DOHH2 (cell line): ENCODE measurements at regions not wholly inside any gene's neighbourhood (a gene's known extent, or its start where the extent isn't known, plus 50 kb on each side); places are given as distances from the start of the nearest gene placed in this dataset.

ENCODE experiments used
- H3F3A ChIP-seq: fragments of 200-600 bp; sonication (generic), shearing (Covaris generic); 2 replicates; pipeline ENCODE4 v1.6.0; 2016; ENCODE audit warnings: antibody characterized with exemption, mild to moderate bottlenecking; ENCODE audit not compliant: control insufficient read depth, insufficient read depth
- H3K27ac ChIP-seq: fragments of 200-600 bp; sonication (generic); 2 replicates; pipeline ENCODE4 v1.5.1; 2014; ENCODE audit warnings: low read depth, mild to moderate bottlenecking, low read length, moderate library complexity
- H3K27me3 ChIP-seq: fragments of 200-600 bp; sonication (generic); 2 replicates; pipeline ENCODE4 v1.6.1; 2014; ENCODE audit warnings: mild to moderate bottlenecking, low read length, mixed read lengths; ENCODE audit not compliant: control insufficient read depth
- H3K36me3 ChIP-seq: fragments of 200-600 bp; sonication (generic); 2 replicates; pipeline ENCODE4 v1.6.1; 2014; ENCODE audit warnings: mild to moderate bottlenecking, low read length, moderate library complexity, mixed read lengths; ENCODE audit not compliant: control insufficient read depth
- H3K4me1 ChIP-seq: fragments of 200-600 bp; sonication (generic); 2 replicates; pipeline ENCODE4 v1.6.1; 2014; ENCODE audit warnings: mild to moderate bottlenecking, low read length, mixed read lengths; ENCODE audit not compliant: control insufficient read depth
- H3K4me2 ChIP-seq: fragments of 200-600 bp; sonication (generic); 2 replicates; pipeline ENCODE4 v1.6.0; 2014; ENCODE audit warnings: mild to moderate bottlenecking, low read length, moderate library complexity
- H3K4me3 ChIP-seq: fragments of 200-600 bp; sonication (generic); 2 replicates; pipeline ENCODE4 v1.5.1; 2014; ENCODE audit warnings: mild to moderate bottlenecking, low read length, mixed read lengths
- H3K79me2 ChIP-seq: fragments of 200-600 bp; sonication (generic); 2 replicates; pipeline ENCODE4 v1.6.1; 2014; ENCODE audit warnings: mild to moderate bottlenecking, low read length, mixed read lengths; ENCODE audit not compliant: control insufficient read depth
- H3K9me2 ChIP-seq: fragments of 200-600 bp; sonication (generic); replicated peaks from 2 replicates; pipeline ENCODE4 v1.6.1; 2014; ENCODE audit warnings: mild to moderate bottlenecking, low read length, mixed read lengths; ENCODE audit not compliant: control insufficient read depth
- H3K9me3 ChIP-seq: fragments of 200-600 bp; sonication (generic); 2 replicates; pipeline ENCODE4 v1.6.1; 2014; ENCODE audit warnings: antibody characterized with exemption, low read length, mixed read lengths; ENCODE audit not compliant: control insufficient read depth, insufficient read depth
- H4K20me1 ChIP-seq: fragments of 200-600 bp; sonication (generic); 2 replicates; pipeline ENCODE4 v1.6.0; 2014; ENCODE audit warnings: low read depth, mild to moderate bottlenecking, antibody characterized with exemption, low read length, moderate library complexity; ENCODE audit not compliant: control insufficient read depth, insufficient read depth
- CTCF ChIP-seq: fragments of 200-600 bp; sonication (generic); IDR thresholded peaks from one replicate; pipeline ENCODE4 v1.5.1; 2014; ENCODE audit warnings: antibody characterized with exemption, mild to moderate bottlenecking, low read depth, low read length; ENCODE audit not compliant: poor library complexity, severe bottlenecking
- EZH2phosphoT487 ChIP-seq: fragments of 200-600 bp; sonication (generic); IDR thresholded peaks from 2 replicates; pipeline ENCODE4 v1.6.1; 2017; ENCODE audit warnings: borderline replicate concordance, mild to moderate bottlenecking, antibody characterized with exemption, low read length, moderate library complexity, mixed read lengths

DNA sequence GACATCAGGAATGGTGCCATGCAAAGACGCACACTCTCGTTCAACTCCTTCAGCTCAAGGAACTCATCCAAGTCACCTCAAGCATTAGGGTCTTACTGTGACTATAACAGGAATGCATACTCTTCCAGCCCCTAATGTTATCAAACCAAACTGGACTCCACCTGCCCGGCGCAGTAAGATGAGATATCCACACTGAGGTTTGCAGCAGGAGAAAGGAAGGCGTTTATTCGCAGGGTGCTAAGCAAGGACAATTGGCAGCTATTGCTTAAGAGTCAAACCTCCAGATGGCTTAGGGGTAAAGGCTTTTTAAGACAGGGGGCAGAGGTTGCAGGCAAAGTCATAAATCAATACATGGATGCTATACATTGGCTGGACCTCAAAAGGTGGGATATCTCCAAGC, 159.4 kb upstream of the TAB2 start:
- no peak for TF ChIP-seq CTCF
- TF ChIP-seq EZH2phosphoT487: no peak
- Histone ChIP-seq H3K4me2 (no peak overlapping the region), H3K27ac (no peak overlapping the region), H3K9me2 (no peaks in the 10 kb centered on the region), H3K27me3 (no peaks in the 10 kb centered on the region), H3K9me3 (no peaks in the 10 kb centered on the region), H3K4me1 (no peaks in the 10 kb centered on the region), H3K79me2 (no peaks in the 10 kb centered on the region), H3K4me3 (no peak overlapping the region), H3K36me3 (no peaks in the 10 kb centered on the region), H3F3A (no peaks in the 10 kb centered on the region), H4K20me1 (no peaks in the 10 kb centered on the region)

- no peaks in the 10 kb centered on the region for H3K4me1 ChIP-seq
- no peaks in the 10 kb centered on the region for H3K36me3 ChIP-seq
- no peak overlapping the region for H3K4me3 ChIP-seq
- H3F3A ChIP-seq: no peaks in the 10 kb centered on the region
- H3K79me2 ChIP-seq: no peaks in the 10 kb centered on the region
- no peaks in the 10 kb centered on the region for H3K9me2 ChIP-seq
- H3K27me3 ChIP-seq: no peaks in the 10 kb centered on the region
- no peaks in the 10 kb centered on the region for H4K20me1 ChIP-seq
- no peaks in the 10 kb centered on the region for H3K9me3 ChIP-seq
- TF ChIP-seq EZH2phosphoT487: no peak
- no peak overlapping the region for H3K4me2 ChIP-seq
- H3K27ac ChIP-seq: no peak overlapping the region
Measured at GRCh38 chr6:149160943-149161342, 156.6 kb upstream of the TAB2 start.

- H3F3A ChIP-seq: no peaks in the 10 kb centered on the region
- no peaks in the 10 kb centered on the region for H3K4me1 ChIP-seq
- TF ChIP-seq EZH2phosphoT487 (no peak), CTCF (no peak)
- no peak overlapping the region for H3K27ac ChIP-seq
- H3K9me3 ChIP-seq: no peaks in the 10 kb centered on the region
- H3K27me3 ChIP-seq: no peaks in the 10 kb centered on the region
- no peaks in the 10 kb centered on the region for H3K79me2 ChIP-seq
- H3K4me2 ChIP-seq: no peak overlapping the region
- H3K9me2 ChIP-seq: no peaks in the 10 kb centered on the region
- no peak overlapping the region for H3K4me3 ChIP-seq
- no peaks in the 10 kb centered on the region for H3K36me3 ChIP-seq
- no peaks in the 10 kb centered on the region for H4K20me1 ChIP-seq
Measured at GRCh38 chr6:149162924-149163323, 154.6 kb upstream of the TAB2 start.

GRCh38 chr6:149164199-149164750, 153.2 kb upstream of the TAB2 start:
- Histone ChIP-seq H4K20me1 (no peaks in the 10 kb centered on the region), H3K9me2 (no peaks in the 10 kb centered on the region), H3F3A (no peaks in the 10 kb centered on the region), H3K4me2 (no peak overlapping the region), H3K27me3 (peaks cover 4% of the 10 kb centered on the region; the same call in 1 of the 2 replicates), H3K27ac (no peak overlapping the region), H3K4me3 (no peak overlapping the region), H3K4me1 (no peaks in the 10 kb centered on the region), H3K9me3 (no peaks in the 10 kb centered on the region), H3K36me3 (no peaks in the 10 kb centered on the region), H3K79me2 (no peaks in the 10 kb centered on the region)
- no peak for TF ChIP-seq CTCF
- TF ChIP-seq EZH2phosphoT487: no peak
